ENCODE measurements at regions not wholly inside any gene's neighbourhood (a gene's known extent, or its start where the extent isn't known, plus 50 kb on each side); places are given as distances from the start of the nearest gene placed in this dataset.
"Not testable (repeated sequence)": the region's sequence is repeated elsewhere in the genome, so short reads cannot be mapped to it uniquely, and the experiment has no call there.

- Histone ChIP-seq H3K9me3 (ENCODE audit: control insufficient read depth, insufficient read depth, low read length) (no peaks in the 10 kb centered on the region), H3K27ac (ENCODE audit: low read depth, low read length) (no peak overlapping the region), H3K36me3 (ENCODE audit: control insufficient read depth, insufficient read depth, low read length) (no peaks in the 10 kb centered on the region), H3K9ac (ENCODE audit: low read depth, low read length) (no peak overlapping the region), H3K27me3 (ENCODE audit: control insufficient read depth, insufficient read depth, low read length) (no peaks in the 10 kb centered on the region), H3K4me3 (ENCODE audit: low read depth, low read length) (no peak overlapping the region), H3K4me1 (ENCODE audit: control insufficient read depth, insufficient read depth, low read length) (no peaks in the 10 kb centered on the region)
Measured at GRCh38 chr10:78342827-78343653, 309.4 kb downstream of the RPS24 start.

- H3K4me3 ChIP-seq (ENCODE audit: low read depth, low read length); H3K4me1 ChIP-seq (ENCODE audit: control insufficient read depth, insufficient read depth, low read length); H3K27me3 ChIP-seq (ENCODE audit: control insufficient read depth, insufficient read depth, low read length); H3K9me3 ChIP-seq (ENCODE audit: control insufficient read depth, insufficient read depth, low read length); H3K9ac ChIP-seq (ENCODE audit: low read depth, low read length); H3K27ac ChIP-seq (ENCODE audit: low read depth, low read length); H3K36me3 ChIP-seq (ENCODE audit: control insufficient read depth, insufficient read depth, low read length): not testable (repeated sequence)
Measured at GRCh38 chr10:78344257-78344656, 310.6 kb downstream of the RPS24 start.

GRCh38 chr10:78345515-78345914 lies 311.9 kb downstream of the RPS24 start:
- not testable (repeated sequence) for H3K36me3 ChIP-seq (ENCODE audit: control insufficient read depth, insufficient read depth, low read length); H3K9me3 ChIP-seq (ENCODE audit: control insufficient read depth, insufficient read depth, low read length); H3K27ac ChIP-seq (ENCODE audit: low read depth, low read length); H3K4me1 ChIP-seq (ENCODE audit: control insufficient read depth, insufficient read depth, low read length); H3K4me3 ChIP-seq (ENCODE audit: low read depth, low read length); H3K9ac ChIP-seq (ENCODE audit: low read depth, low read length); H3K27me3 ChIP-seq (ENCODE audit: control insufficient read depth, insufficient read depth, low read length)

GRCh38 chr10:78346721-78347120 lies 313.1 kb downstream of the RPS24 start:
- no peak overlapping the region for H3K4me3 ChIP-seq (ENCODE audit: low read depth, low read length)
- H3K27ac ChIP-seq (ENCODE audit: low read depth, low read length), result no peak overlapping the region
- H3K9me3 ChIP-seq (ENCODE audit: control insufficient read depth, insufficient read depth, low read length), result no peaks in the 10 kb centered on the region
- H3K9ac ChIP-seq (ENCODE audit: low read depth, low read length), result no peak overlapping the region
- no peaks in the 10 kb centered on the region for H3K36me3 ChIP-seq (ENCODE audit: control insufficient read depth, insufficient read depth, low read length)
- H3K4me1 ChIP-seq (ENCODE audit: control insufficient read depth, insufficient read depth, low read length), result no peaks in the 10 kb centered on the region
- no peaks in the 10 kb centered on the region for H3K27me3 ChIP-seq (ENCODE audit: control insufficient read depth, insufficient read depth, low read length)

GRCh38 chr10:78348411-78349164 lies 314.9 kb downstream of the RPS24 start:
- Histone ChIP-seq H3K9ac (ENCODE audit: low read depth, low read length) (no peak overlapping the region), H3K4me1 (ENCODE audit: control insufficient read depth, insufficient read depth, low read length) (no peaks in the 10 kb centered on the region), H3K4me3 (ENCODE audit: low read depth, low read length) (no peak overlapping the region), H3K36me3 (ENCODE audit: control insufficient read depth, insufficient read depth, low read length) (no peaks in the 10 kb centered on the region), H3K27me3 (ENCODE audit: control insufficient read depth, insufficient read depth, low read length) (no peaks in the 10 kb centered on the region), H3K9me3 (ENCODE audit: control insufficient read depth, insufficient read depth, low read length) (no peaks in the 10 kb centered on the region), H3K27ac (ENCODE audit: low read depth, low read length) (no peak overlapping the region)

- Histone ChIP-seq H3K27me3 (ENCODE audit: control insufficient read depth, insufficient read depth, low read length) (no peaks in the 10 kb centered on the region), H3K9ac (ENCODE audit: low read depth, low read length) (no peak overlapping the region), H3K36me3 (ENCODE audit: control insufficient read depth, insufficient read depth, low read length) (no peaks in the 10 kb centered on the region), H3K9me3 (ENCODE audit: control insufficient read depth, insufficient read depth, low read length) (no peaks in the 10 kb centered on the region), H3K27ac (ENCODE audit: low read depth, low read length) (no peak overlapping the region), H3K4me3 (ENCODE audit: low read depth, low read length) (no peak overlapping the region), H3K4me1 (ENCODE audit: control insufficient read depth, insufficient read depth, low read length) (no peaks in the 10 kb centered on the region)
Measured at GRCh38 chr10:78349165-78349516, 315.5 kb downstream of the RPS24 start.

GRCh38 chr10:78349911-78350663 lies 316.4 kb downstream of the RPS24 start:
- no peaks in the 10 kb centered on the region for H3K9me3 ChIP-seq (ENCODE audit: control insufficient read depth, insufficient read depth, low read length)
- H3K9ac ChIP-seq (ENCODE audit: low read depth, low read length), result no peak overlapping the region
- no peaks in the 10 kb centered on the region for H3K36me3 ChIP-seq (ENCODE audit: control insufficient read depth, insufficient read depth, low read length)
- no peak overlapping the region for H3K27ac ChIP-seq (ENCODE audit: low read depth, low read length)
- H3K27me3 ChIP-seq (ENCODE audit: control insufficient read depth, insufficient read depth, low read length), result no peaks in the 10 kb centered on the region
- H3K4me1 ChIP-seq (ENCODE audit: control insufficient read depth, insufficient read depth, low read length), result no peaks in the 10 kb centered on the region
- H3K4me3 ChIP-seq (ENCODE audit: low read depth, low read length), result no peak overlapping the region

- no peaks in the 10 kb centered on the region for H3K36me3 ChIP-seq (ENCODE audit: control insufficient read depth, insufficient read depth, low read length)
- peaks cover under 1% of the 10 kb centered on the region; the same call in 1 of the 2 replicates for H3K4me1 ChIP-seq (ENCODE audit: control insufficient read depth, insufficient read depth, low read length)
- H3K9me3 ChIP-seq (ENCODE audit: control insufficient read depth, insufficient read depth, low read length), result no peaks in the 10 kb centered on the region
- no peak overlapping the region for H3K27ac ChIP-seq (ENCODE audit: low read depth, low read length)
- H3K4me3 ChIP-seq (ENCODE audit: low read depth, low read length), result no peak overlapping the region
- H3K27me3 ChIP-seq (ENCODE audit: control insufficient read depth, insufficient read depth, low read length), result no peaks in the 10 kb centered on the region
- H3K9ac ChIP-seq (ENCODE audit: low read depth, low read length), result no peak overlapping the region
Measured at GRCh38 chr10:78351283-78351682, 317.6 kb downstream of the RPS24 start.

- no peaks in the 10 kb centered on the region for H3K36me3 ChIP-seq (ENCODE audit: control insufficient read depth, insufficient read depth, low read length)
- no peak overlapping the region for H3K4me3 ChIP-seq (ENCODE audit: low read depth, low read length)
- H3K27ac ChIP-seq (ENCODE audit: low read depth, low read length), result no peak overlapping the region
- H3K9ac ChIP-seq (ENCODE audit: low read depth, low read length), result no peak overlapping the region
- H3K4me1 ChIP-seq (ENCODE audit: control insufficient read depth, insufficient read depth, low read length), result peaks cover 6% of the 10 kb centered on the region
- H3K27me3 ChIP-seq (ENCODE audit: control insufficient read depth, insufficient read depth, low read length), result no peaks in the 10 kb centered on the region
- H3K9me3 ChIP-seq (ENCODE audit: control insufficient read depth, insufficient read depth, low read length), result no peaks in the 10 kb centered on the region
Measured at GRCh38 chr10:78351809-78352208, 318.1 kb downstream of the RPS24 start.

GRCh38 chr10:78353636-78354035 lies 320.0 kb downstream of the RPS24 start:
- H3K27ac ChIP-seq (ENCODE audit: low read depth, low read length), result no peak overlapping the region
- H3K9ac ChIP-seq (ENCODE audit: low read depth, low read length), result no peak overlapping the region

GRCh38 chr10:78354101-78354500 lies 320.4 kb downstream of the RPS24 start:
- Histone ChIP-seq H3K27me3 (ENCODE audit: control insufficient read depth, insufficient read depth, low read length) (no peaks in the 10 kb centered on the region), H3K36me3 (ENCODE audit: control insufficient read depth, insufficient read depth, low read length) (no peaks in the 10 kb centered on the region), H3K4me3 (ENCODE audit: low read depth, low read length) (no peak overlapping the region), H3K9me3 (ENCODE audit: control insufficient read depth, insufficient read depth, low read length) (no peaks in the 10 kb centered on the region), H3K27ac (ENCODE audit: low read depth, low read length) (no peak overlapping the region), H3K4me1 (ENCODE audit: control insufficient read depth, insufficient read depth, low read length) (peaks cover 17% of the 10 kb centered on the region), H3K9ac (ENCODE audit: low read depth, low read length) (no peak overlapping the region)

More at GRCh38 chr10:78353636-78354035, 320.0 kb downstream of the RPS24 start:
- Histone ChIP-seq H3K9me3 (ENCODE audit: control insufficient read depth, insufficient read depth, low read length) (no peaks in the 10 kb centered on the region), H3K27me3 (ENCODE audit: control insufficient read depth, insufficient read depth, low read length) (no peaks in the 10 kb centered on the region), H3K36me3 (ENCODE audit: control insufficient read depth, insufficient read depth, low read length) (no peaks in the 10 kb centered on the region), H3K4me1 (ENCODE audit: control insufficient read depth, insufficient read depth, low read length) (peaks cover 17% of the 10 kb centered on the region), H3K4me3 (ENCODE audit: low read depth, low read length) (no peak overlapping the region)
